ENCODE measurements at regions not wholly inside any gene's neighbourhood (a gene's known extent, or its start where the extent isn't known, plus 50 kb on each side); places are given as distances from the start of the nearest gene placed in this dataset.
"Not testable (repeated sequence)": the region's sequence is repeated elsewhere in the genome, so short reads cannot be mapped to it uniquely, and the experiment has no call there.

- no peak for DNase-seq
Measured at GRCh38 chr16:76612497-76612896, 335.3 kb downstream of the CNTNAP4 start.

DNA sequence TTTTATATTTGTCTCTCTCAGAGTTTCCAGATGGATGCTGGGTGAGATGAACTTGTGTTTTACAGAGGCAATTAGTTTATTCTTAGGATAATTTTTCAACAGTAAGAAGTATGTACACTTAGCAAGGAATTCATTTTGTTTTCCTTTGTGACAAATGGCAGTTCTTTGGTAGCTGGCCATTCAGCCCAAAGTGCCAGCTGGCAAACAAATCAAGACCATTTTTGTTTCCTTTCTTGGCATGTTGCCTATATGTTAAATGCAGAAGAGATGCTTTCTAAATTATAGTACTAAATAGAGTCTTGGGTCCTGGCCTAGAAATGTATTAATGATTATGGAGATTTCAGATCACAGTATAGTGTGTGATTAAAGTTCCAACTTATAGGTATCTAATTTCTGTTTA, 337.1 kb downstream of the CNTNAP4 start:
- DNase-seq: no peak

GRCh38 chr16:76622876-76623275, 345.7 kb downstream of the CNTNAP4 start:
- DNase-seq: no peak

- DNase-seq: no peak
Measured at GRCh38 chr16:76634847-76635697, 357.9 kb downstream of the CNTNAP4 start.

GRCh38 chr16:76639685-76640289, 362.6 kb downstream of the CNTNAP4 start:
- DNase-seq: no peak

- no peak for DNase-seq
Measured at GRCh38 chr16:76650582-76650981, 373.4 kb downstream of the CNTNAP4 start.

GRCh38 chr16:76653390-76654026, 376.3 kb downstream of the CNTNAP4 start:
- DNase-seq: peak; percentile 55

- DNase-seq: no peak
Measured at GRCh38 chr16:76654088-76654820, 377.1 kb downstream of the CNTNAP4 start.

DNA sequence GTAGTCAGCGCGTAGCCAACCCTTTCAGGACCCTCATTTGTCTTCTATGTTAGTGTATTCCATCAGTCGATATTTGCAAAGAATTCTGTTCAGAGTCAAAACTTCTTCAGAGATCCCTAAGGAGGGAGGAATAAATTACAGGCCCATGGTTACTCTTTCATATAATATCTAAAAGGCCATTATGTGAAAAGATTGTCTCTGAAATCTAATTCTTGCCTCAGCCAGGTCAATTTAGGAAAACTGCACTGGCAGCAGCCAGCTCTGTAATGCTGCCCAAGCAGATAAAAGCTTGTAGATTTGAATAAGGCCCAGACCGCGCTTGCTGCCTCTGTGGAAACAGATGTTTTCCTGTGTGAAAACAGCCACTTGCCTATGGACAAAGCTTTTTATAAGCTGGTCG, 379.8 kb downstream of the CNTNAP4 start:
- no peak for DNase-seq

GRCh38 chr16:76661691-76662235, 384.6 kb downstream of the CNTNAP4 start:
- DNase-seq: no peak

DNA sequence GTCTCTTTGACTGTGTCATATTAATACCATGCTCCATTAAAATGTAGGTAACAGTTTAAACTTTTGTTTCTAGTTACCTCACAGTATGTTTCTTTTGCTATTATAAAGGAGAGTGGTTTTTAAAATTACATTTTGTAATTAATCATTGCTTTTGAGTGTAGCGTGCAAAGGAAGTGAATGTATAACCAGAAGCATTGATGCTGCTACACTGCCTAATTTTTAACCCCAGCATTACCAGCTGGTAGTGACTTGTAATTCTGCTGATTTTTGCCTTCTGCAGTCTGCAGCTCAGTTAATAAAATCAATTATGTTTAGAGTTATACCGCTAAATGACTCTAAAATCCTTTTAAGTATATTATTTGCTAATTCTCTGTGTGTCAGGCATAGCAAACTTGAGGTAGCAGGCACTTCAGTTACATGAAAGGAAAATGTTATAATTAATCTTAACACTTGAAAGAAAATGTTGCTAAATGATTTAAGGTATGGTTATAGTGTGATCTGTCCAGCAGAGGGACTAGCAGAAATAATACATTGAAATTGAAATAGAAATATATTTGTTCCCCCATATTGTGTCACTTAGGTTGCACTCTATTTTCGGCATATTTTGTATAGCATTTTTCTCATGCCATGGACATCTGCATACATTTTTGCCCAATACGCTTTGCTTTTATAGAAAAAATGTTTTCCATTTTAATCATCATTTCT, 388.5 kb downstream of the CNTNAP4 start:
- DNase-seq: no peak

GRCh38 chr16:76668207-76668725, 391.1 kb downstream of the CNTNAP4 start:
- no peak for DNase-seq

GRCh38 chr16:76669288-76669687, 392.1 kb downstream of the CNTNAP4 start:
- no peak for DNase-seq

DNA sequence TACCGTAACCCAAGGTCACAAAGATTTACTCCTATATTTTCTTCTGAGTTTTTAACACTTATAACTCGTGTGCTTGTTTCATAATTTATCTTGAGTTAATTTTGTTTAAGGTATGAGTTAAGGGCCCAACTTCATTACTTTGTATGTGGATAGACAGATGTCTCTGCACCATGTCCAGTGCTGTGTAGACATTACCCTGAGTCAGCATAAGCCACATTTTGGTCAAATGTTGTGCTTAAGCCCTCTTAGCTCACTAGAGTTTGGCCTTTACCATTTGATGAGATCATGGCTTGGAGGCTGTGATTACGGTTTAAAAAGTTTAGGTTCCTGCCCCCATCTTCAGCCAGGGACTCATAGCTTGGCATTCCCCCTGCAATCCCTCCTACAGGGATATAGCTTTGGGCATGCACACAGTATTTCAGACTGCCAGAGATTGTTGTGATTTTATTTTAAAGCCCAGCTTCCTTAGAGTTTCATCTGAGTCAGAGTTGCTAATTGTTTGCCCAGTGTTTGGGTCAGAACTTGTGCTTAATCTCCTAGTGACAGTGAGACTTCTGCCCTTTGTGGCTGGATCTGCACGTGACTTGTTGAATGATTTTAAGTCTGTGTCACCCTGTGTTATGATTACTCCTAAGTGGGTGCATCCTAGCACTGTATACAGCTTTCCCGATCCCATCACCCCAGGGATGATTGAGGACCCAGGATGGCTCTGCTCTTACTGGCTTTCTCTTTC, 393.1 kb downstream of the CNTNAP4 start:
- DNase-seq: no peak

GRCh38 chr16:76676356-76676755, 399.2 kb downstream of the CNTNAP4 start:
- DNase-seq: no peak

GRCh38 chr16:76681296-76681695, 404.1 kb downstream of the CNTNAP4 start:
- no peak for DNase-seq

GRCh38 chr16:76683051-76683450, 405.9 kb downstream of the CNTNAP4 start:
- no peak for DNase-seq

- DNase-seq: no peak
Measured at GRCh38 chr16:76696876-76697275, 419.7 kb downstream of the CNTNAP4 start.

DNA sequence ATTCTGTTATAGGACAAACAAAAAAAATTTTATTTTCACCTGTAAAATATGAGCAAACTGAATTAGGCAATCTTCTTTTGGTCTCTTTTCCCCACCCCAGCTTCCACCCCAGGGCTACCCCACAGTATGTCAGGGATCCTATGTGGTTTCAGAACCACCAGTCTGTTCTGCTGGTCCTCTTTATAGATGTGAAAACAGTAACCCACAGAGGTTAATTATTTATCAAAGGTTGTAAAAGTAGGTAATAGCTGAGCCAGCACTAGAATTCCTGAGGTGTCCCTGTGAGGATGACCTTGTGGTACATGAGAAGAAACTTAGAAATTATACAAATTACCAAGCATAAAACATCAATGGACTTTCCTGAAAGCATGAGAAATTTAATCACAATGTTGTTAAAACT, 428.7 kb downstream of the CNTNAP4 start:
- DNase-seq: no peak

DNA sequence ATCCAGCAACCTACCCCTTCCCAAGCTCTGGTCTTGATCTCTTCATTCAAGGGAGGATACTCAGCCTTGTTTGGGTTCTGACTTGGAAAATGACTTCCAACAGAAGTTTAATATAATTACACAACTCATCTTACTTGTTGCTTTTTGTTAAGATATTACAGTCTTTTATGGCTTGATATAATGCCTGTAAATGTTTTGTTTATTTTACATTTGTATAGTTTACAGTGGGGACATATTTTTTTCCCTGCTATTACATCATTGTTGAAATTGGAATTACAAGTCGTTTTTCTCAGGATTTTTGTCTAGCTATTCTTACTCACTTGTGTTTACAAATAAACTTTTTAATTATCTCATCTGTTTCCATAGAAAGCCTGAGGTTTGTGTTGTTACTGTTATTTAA, 436.0 kb downstream of the CNTNAP4 start:
- no peak for DNase-seq

- not testable (repeated sequence) for DNase-seq
Measured at GRCh38 chr16:76716251-76716650, 439.1 kb downstream of the CNTNAP4 start.
